ENCODE measurements at regions not wholly inside any gene's neighbourhood (a gene's known extent, or its start where the extent isn't known, plus 50 kb on each side); places are given as distances from the start of the nearest gene placed in this dataset.

GRCh38 chrX:8306291-8306925 lies 135.3 kb upstream of the VCX2 start:
- H3K4ac ChIP-seq (ENCODE audit: low read depth, low read length) = no peak overlapping the region
- no peak overlapping the region for H2BK20ac ChIP-seq (ENCODE audit: low read depth, low read length, poor library complexity, severe bottlenecking)
- H3K79me1 ChIP-seq (ENCODE audit: insufficient read depth, low read depth, low read length, poor library complexity, severe bottlenecking) = no peaks in the 10 kb centered on the region
- H4K8ac ChIP-seq (replicated peaks; ENCODE audit: insufficient read length, low read depth, low read length) = no peak overlapping the region
- DNase-seq = no peak
- no peak overlapping the region for H3K27ac ChIP-seq (ENCODE audit: insufficient read length, low read depth, low read length)
- no peak overlapping the region for H2BK5ac ChIP-seq (ENCODE audit: insufficient read length, low read length)
- no peak overlapping the region for H3T11ph ChIP-seq (ENCODE audit: low read length)
- H2BK15ac ChIP-seq (ENCODE audit: low read depth, low read length) = no peak overlapping the region
- no peak overlapping the region for H3K18ac ChIP-seq (ENCODE audit: insufficient read length, low read depth, low read length)
- TF ChIP-seq CTCF (conservative IDR thresholded peaks at IDR 0.05) = no peak
- H3K27me3 Mint-ChIP-seq (ENCODE audit: low read depth) = no peaks in the 10 kb centered on the region
- no peak overlapping the region for H2AFZ ChIP-seq (ENCODE audit: low read length)
- no peak overlapping the region for H2BK12ac ChIP-seq (ENCODE audit: insufficient read length, low read depth, low read length)
- no peaks in the 10 kb centered on the region for H3K4me1 ChIP-seq (ENCODE audit: insufficient read depth, low read length)
- H3K4me3 Mint-ChIP-seq = no peak overlapping the region
- H4K20me1 ChIP-seq (ENCODE audit: control insufficient read depth, insufficient read depth, insufficient read length) = no peaks in the 10 kb centered on the region
- no peaks in the 10 kb centered on the region for H3K23me2 ChIP-seq (ENCODE audit: insufficient read length, low read depth, low read length, poor library complexity, severe bottlenecking)
- H3K14ac ChIP-seq (ENCODE audit: insufficient read depth, low read length) = no peak overlapping the region
- H4K5ac ChIP-seq (ENCODE audit: insufficient read length, low read depth, low read length) = no peak overlapping the region
- WGBS (ENCODE audit: extremely low coverage, insufficient read length, low lambda C conversion rate) = no CpG with 5 or more reads among the region's 4 CpGs
- H2BK120ac ChIP-seq (ENCODE audit: low read depth, low read length, poor library complexity, severe bottlenecking) = no peak overlapping the region
- no peak overlapping the region for H3K56ac ChIP-seq (ENCODE audit: insufficient read length, low read depth, low read length)
- no peak overlapping the region for H4K91ac ChIP-seq (ENCODE audit: insufficient read length, low read depth, low read length)
- H3K27me3 ChIP-seq (ENCODE audit: insufficient read depth, low read length) = no peaks in the 10 kb centered on the region
- H3K4me1 Mint-ChIP-seq = no peaks in the 10 kb centered on the region
- no peaks in the 10 kb centered on the region for H3K79me2 ChIP-seq (ENCODE audit: insufficient read depth, low read length)
- no peak overlapping the region for H3K9ac ChIP-seq (ENCODE audit: extremely low read depth, insufficient read length, low read length)
- H3K36me3 Mint-ChIP-seq (ENCODE audit: insufficient read depth in 1 of 3, low read depth in 3 of 3) = no peaks in the 10 kb centered on the region
- H2AK5ac ChIP-seq (ENCODE audit: insufficient read length, low read length) = no peak overlapping the region
- H3K9me3 Mint-ChIP-seq = no peaks in the 10 kb centered on the region; a peak in 2 of 5 replicates
- no peak overlapping the region for H3K4me2 ChIP-seq (ENCODE audit: insufficient read depth, insufficient read length, low read length)
- H3K9me3 ChIP-seq (ENCODE audit: control insufficient read depth, low read depth, low read length) = no peaks in the 10 kb centered on the region
- no peak overlapping the region for H3K23ac ChIP-seq (ENCODE audit: insufficient read length, low read depth, low read length)
- no peak overlapping the region for H3K27ac Mint-ChIP-seq

Data from H9 (cell line).